ENCODE measurements at regions not wholly inside any gene's neighbourhood (a gene's known extent, or its start where the extent isn't known, plus 50 kb on each side); places are given as distances from the start of the nearest gene placed in this dataset.

- peak; percentile 41 for DNase-seq (ENCODE audit: low spot score)
Measured at GRCh38 chr9:135340143-135340655, 139.4 kb upstream of the PPP1R26 start.

- peak; percentile 41 for DNase-seq (ENCODE audit: low spot score)
Measured at GRCh38 chr9:135340726-135341475, 138.7 kb upstream of the PPP1R26 start.

- peak; percentile 41 for DNase-seq (ENCODE audit: low spot score)
Measured at GRCh38 chr9:135341612-135342169, 137.9 kb upstream of the PPP1R26 start.

- peak; percentile 58 for DNase-seq (ENCODE audit: low spot score)
Measured at GRCh38 chr9:135342206-135343130, 137.1 kb upstream of the PPP1R26 start.

- DNase-seq (ENCODE audit: low spot score): peak; percentile 52
Measured at GRCh38 chr9:135343136-135343535, 136.4 kb upstream of the PPP1R26 start.

- DNase-seq (ENCODE audit: low spot score): peak; percentile 60
Measured at GRCh38 chr9:135343837-135344522, 135.6 kb upstream of the PPP1R26 start.

GRCh38 chr9:135344523-135344901 is 135.1 kb upstream of the PPP1R26 start:
- DNase-seq (ENCODE audit: low spot score): no peak

- no peak for DNase-seq (ENCODE audit: low spot score)
Measured at GRCh38 chr9:135344915-135345500, 134.6 kb upstream of the PPP1R26 start.

- no peak for DNase-seq (ENCODE audit: low spot score)
Measured at GRCh38 chr9:135345775-135346433, 133.7 kb upstream of the PPP1R26 start.

GRCh38 chr9:135346438-135347050 is 133.0 kb upstream of the PPP1R26 start:
- DNase-seq (ENCODE audit: low spot score): no peak

- DNase-seq (ENCODE audit: low spot score): no peak
Measured at GRCh38 chr9:135347461-135347860, 132.1 kb upstream of the PPP1R26 start.

GRCh38 chr9:135348076-135348787 is 131.3 kb upstream of the PPP1R26 start:
- no peak for DNase-seq (ENCODE audit: low spot score)

- DNase-seq (ENCODE audit: low spot score): no peak
Measured at GRCh38 chr9:135348788-135349150, 130.8 kb upstream of the PPP1R26 start.

GRCh38 chr9:135349212-135350002 is 130.2 kb upstream of the PPP1R26 start:
- no peak for DNase-seq (ENCODE audit: low spot score)

GRCh38 chr9:135350003-135350315 is 129.6 kb upstream of the PPP1R26 start:
- DNase-seq (ENCODE audit: low spot score): no peak

- DNase-seq (ENCODE audit: low spot score): no peak
Measured at GRCh38 chr9:135353935-135354334, 125.6 kb upstream of the PPP1R26 start.

GRCh38 chr9:135355521-135356011 is 124.0 kb upstream of the PPP1R26 start:
- DNase-seq (ENCODE audit: low spot score): no peak

- DNase-seq (ENCODE audit: low spot score): no peak
Measured at GRCh38 chr9:135356021-135356420, 123.6 kb upstream of the PPP1R26 start.

GRCh38 chr9:135356796-135357195 is 122.8 kb upstream of the PPP1R26 start:
- DNase-seq (ENCODE audit: low spot score): no peak
